ENCODE measurements at regions not wholly inside any gene's neighbourhood (a gene's known extent, or its start where the extent isn't known, plus 50 kb on each side); places are given as distances from the start of the nearest gene placed in this dataset.
"Not testable (repeated sequence)": the region's sequence is repeated elsewhere in the genome, so short reads cannot be mapped to it uniquely, and the experiment has no call there.

DNA sequence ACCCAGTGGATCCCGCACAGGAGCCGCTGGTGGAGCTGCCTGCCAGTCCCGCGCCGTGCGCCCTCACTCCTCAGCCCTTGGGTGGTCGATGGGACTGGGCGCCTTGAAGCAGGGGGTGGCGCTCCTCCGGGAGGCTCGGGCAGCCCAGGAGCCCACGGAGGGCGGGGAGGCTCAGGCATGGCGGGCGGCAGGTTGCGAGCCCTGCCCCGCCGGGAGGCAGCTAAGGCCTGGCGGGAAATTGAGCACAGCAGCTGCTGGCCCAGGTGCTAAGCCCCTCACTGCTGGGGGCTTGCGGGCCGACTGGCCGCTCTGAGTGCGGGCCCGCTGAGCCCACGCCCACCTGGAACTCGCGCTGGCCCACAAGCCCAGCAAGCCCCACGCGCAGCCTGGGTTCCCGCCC, 127.1 kb upstream of the TMEM164 start:
- Histone ChIP-seq H3K36me3 (replicated peaks) (no peaks in the 10 kb centered on the region), H3K4me3 (no peak overlapping the region), H3K9me3 (no peaks in the 10 kb centered on the region), H3K4me1 (no peaks in the 10 kb centered on the region), H3K27me3 (ENCODE audit: low read depth) (peaks cover 6% of the 10 kb centered on the region)
- DNase-seq (ENCODE audit: low spot score in 2 of 2): no peak
- in situ Hi-C loops (cut with MboI; ENCODE audit: low sequenced_read_pairs): loop anchor here (25.0 kb wide), 1 partner anchor 389 kb away; the partner anchor contains the start of gene GUCY2F

DNA sequence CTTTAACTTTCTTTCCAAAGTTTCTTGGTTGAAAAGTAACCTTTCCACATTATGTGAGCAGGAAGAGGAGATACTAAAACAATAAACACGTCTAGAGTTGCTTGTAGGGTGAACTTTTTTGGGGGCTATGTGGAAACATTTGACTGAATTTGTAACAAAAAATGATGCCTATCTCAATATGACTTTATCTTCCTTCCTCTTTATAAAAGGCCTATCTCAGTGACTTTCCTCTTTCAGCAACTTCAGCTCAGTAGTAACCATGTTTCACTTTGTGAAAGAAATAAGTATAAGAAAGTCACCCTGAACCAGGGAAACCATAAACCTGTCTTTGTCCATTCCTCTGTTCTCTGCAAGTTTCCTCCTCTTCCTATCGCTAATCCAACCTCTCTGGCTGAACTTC, 124.7 kb upstream of the TMEM164 start:
- in situ Hi-C loops (cut with MboI; ENCODE audit: low sequenced_read_pairs): loop anchor here (25.0 kb wide), 1 partner anchor 391 kb away; the partner anchor contains the start of gene GUCY2F

DNA sequence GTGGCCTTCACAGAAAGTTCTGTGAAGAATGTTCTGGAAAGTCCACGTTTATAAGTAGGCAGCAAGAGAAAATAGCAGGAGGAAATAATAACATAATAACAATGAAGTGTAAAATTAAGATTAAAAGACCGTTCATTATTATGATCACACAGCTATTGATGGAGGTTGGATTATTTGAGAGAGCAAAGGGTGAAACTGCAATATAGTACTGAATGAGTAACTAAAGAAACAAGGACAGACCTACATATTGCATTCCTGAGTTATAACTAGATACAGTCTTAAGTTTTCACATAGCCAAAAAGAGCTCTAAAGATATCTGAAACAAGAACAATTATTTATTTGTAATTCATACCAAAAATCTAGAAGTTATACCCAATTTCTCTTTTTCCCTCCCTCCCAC, 122.9 kb upstream of the TMEM164 start:
- DNase-seq (ENCODE audit: low spot score in 2 of 2): no peak
- Histone ChIP-seq H3K9me3 (no peaks in the 10 kb centered on the region), H3K36me3 (replicated peaks) (no peaks in the 10 kb centered on the region), H3K4me1 (no peaks in the 10 kb centered on the region), H3K27me3 (ENCODE audit: low read depth) (peaks cover 3% of the 10 kb centered on the region; the same call in 1 of the 2 replicates), H3K4me3 (no peak overlapping the region)
- in situ Hi-C loops (cut with MboI; ENCODE audit: low sequenced_read_pairs): loop anchor here (25.0 kb wide), 1 partner anchor 393 kb away; the partner anchor contains the start of gene GUCY2F

More for the DNA sequence above, 124.7 kb upstream of the TMEM164 start:
- no peak for DNase-seq (ENCODE audit: low spot score in 2 of 2)
- Histone ChIP-seq H3K4me1 (no peaks in the 10 kb centered on the region), H3K4me3 (no peak overlapping the region), H3K36me3 (replicated peaks) (no peaks in the 10 kb centered on the region), H3K27me3 (ENCODE audit: low read depth) (peaks cover 3% of the 10 kb centered on the region; the same call in 1 of the 2 replicates), H3K9me3 (no peaks in the 10 kb centered on the region)

DNA sequence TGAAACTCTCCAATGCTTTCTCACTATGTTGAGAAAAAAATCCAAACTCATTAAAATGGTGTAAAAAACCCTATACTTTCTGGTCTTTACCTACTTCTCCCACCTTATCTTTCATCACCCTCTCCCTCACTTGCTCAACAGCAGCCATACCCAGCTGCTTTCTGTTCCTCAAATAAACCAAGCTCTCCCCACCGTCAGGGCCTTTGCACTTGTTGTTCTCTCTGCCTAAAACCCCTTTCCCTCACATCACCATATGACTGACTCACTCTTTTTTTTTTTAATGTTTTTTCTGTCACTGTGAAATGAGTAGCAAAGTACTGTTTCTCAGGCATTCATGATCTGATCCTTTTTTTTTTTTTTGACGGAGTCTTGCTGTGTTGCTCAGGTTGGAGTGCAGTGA, 122.3 kb upstream of the TMEM164 start:
- in situ Hi-C loops (cut with MboI; ENCODE audit: low sequenced_read_pairs): loop anchor here (25.0 kb wide), 1 partner anchor 393 kb away; the partner anchor contains the start of gene GUCY2F

DNA sequence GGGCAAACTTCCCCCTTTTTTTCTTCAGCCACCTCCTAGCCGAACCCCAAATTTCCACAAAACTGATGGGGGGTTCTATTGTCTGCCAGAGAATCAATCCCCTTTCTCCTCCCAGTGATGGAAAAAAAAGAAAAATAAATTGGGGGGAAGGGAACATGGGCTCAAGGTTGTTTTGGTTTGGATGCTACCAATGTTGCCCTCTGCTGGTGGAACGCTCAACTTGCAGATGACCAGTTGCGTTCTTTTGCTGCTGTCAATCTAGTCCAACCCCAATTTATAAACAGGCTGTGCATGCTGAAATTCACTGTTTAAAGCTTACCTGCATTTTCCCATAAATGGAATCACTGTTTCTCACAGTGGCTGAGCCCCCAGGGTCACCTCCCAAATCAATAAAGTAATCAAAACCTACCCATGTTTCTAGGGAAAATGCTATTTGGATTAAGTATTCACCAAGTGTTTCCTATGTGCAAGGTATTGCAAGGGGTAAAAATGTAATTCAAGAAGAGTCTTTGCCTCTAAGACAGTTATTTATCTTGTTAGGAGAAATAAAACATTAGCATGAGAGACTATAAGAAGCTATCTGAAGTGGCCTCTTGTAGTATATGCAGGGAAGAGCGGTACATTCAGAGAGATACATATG, 116.7 kb upstream of the TMEM164 start:
- H3K4me3 ChIP-seq: no peak overlapping the region
- H3K36me3 ChIP-seq (replicated peaks): no peaks in the 10 kb centered on the region
- peaks cover 6% of the 10 kb centered on the region; the same call in 1 of the 2 replicates for H3K4me1 ChIP-seq
- in situ Hi-C loops (cut with MboI; ENCODE audit: low sequenced_read_pairs): loop anchor here (25.0 kb wide), 1 partner anchor 399 kb away; the partner anchor contains the start of gene GUCY2F
- H3K9me3 ChIP-seq: no peaks in the 10 kb centered on the region
- peak; percentile 70 to 71 for DNase-seq (ENCODE audit: low spot score in 2 of 2)
- 0 out of 2 replicates have a peak, but pooled peaks cover 3% of the 10 kb centered on the region for H3K27me3 ChIP-seq (ENCODE audit: low read depth)

More for the DNA sequence above, 122.3 kb upstream of the TMEM164 start:
- Histone ChIP-seq H3K27me3 (ENCODE audit: low read depth) (peaks cover 3% of the 10 kb centered on the region; the same call in 1 of the 2 replicates), H3K36me3 (replicated peaks) (no peaks in the 10 kb centered on the region), H3K9me3 (no peaks in the 10 kb centered on the region), H3K4me3 (no peak overlapping the region), H3K4me1 (no peaks in the 10 kb centered on the region)
- no peak for DNase-seq (ENCODE audit: low spot score in 2 of 2)

DNA sequence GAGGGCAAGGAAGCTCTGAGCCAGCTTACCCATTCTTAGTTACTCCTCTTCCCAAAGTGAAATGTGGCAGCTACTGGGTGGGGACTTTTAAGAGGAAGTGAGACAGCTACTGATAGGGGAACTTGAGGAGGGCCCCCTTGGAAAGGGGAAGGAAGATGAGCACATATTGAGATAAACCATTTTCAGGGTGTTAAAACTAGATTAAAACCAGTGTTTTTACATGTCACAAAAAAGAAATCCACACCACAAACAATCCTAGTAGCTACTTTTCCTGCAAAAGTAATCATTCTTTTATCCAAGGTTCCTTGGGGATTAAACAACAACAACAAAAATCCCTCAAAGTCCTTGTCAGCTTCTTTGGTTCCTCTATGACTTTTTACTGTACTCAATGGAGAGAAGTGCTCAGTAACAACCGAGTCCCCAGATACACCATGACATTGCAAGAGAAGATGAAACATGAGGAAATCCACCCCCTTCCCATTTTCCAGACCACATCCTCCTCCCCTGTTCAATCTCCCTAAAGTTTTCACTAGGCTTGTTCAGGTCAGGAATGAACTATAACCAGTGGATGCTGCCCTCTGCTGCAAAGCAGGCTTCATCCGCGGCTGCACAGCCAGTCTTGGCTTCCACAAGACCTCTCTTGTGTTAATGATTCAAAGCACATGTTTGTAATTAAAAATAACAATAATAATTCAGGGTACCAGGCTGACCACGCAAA, 113.5 kb upstream of the TMEM164 start:
- Histone ChIP-seq H3K27me3 (ENCODE audit: low read depth) (peaks cover 11% of the 10 kb centered on the region; the same call in 1 of the 2 replicates), H3K36me3 (replicated peaks) (no peaks in the 10 kb centered on the region), H3K4me3 (no peak overlapping the region), H3K9me3 (no peaks in the 10 kb centered on the region), H3K4me1 (peaks cover 6% of the 10 kb centered on the region; the same call in 1 of the 2 replicates)
- in situ Hi-C loops (cut with MboI; ENCODE audit: low sequenced_read_pairs): loop anchor here (25.0 kb wide), 1 partner anchor 402 kb away; the partner anchor contains the start of gene GUCY2F
- DNase-seq (ENCODE audit: low spot score in 2 of 2): peak; percentile 11 to 23

DNA sequence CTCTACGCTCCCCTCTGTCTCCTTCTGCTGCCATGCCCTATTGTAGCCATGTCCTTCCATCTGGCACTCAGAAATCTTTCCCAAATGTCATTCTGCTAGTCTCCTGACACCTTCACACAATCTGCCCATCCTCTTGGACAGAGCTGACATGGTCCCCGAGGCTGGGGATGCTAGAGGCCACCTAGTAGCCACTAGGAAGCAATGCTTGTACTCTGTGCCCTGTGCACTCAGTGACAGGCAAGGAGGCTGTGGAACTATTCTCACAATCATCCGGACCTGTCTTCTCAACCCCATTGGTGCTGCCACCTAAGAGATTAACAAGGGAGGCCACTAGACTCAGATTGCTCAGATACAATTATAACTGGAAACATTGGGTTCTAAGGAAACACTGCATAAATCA, 112.6 kb upstream of the TMEM164 start:
- no peak for DNase-seq (ENCODE audit: low spot score in 2 of 2)
- Histone ChIP-seq H3K9me3 (no peaks in the 10 kb centered on the region), H3K36me3 (replicated peaks) (no peaks in the 10 kb centered on the region), H3K4me3 (no peak overlapping the region), H3K27me3 (ENCODE audit: low read depth) (peaks cover 13% of the 10 kb centered on the region; the same call in 1 of the 2 replicates), H3K4me1 (peaks cover 6% of the 10 kb centered on the region; the same call in 1 of the 2 replicates)
- in situ Hi-C loops (cut with MboI; ENCODE audit: low sequenced_read_pairs): loop anchor here (25.0 kb wide), 1 partner anchor 403 kb away; the partner anchor contains the start of gene GUCY2F

DNA sequence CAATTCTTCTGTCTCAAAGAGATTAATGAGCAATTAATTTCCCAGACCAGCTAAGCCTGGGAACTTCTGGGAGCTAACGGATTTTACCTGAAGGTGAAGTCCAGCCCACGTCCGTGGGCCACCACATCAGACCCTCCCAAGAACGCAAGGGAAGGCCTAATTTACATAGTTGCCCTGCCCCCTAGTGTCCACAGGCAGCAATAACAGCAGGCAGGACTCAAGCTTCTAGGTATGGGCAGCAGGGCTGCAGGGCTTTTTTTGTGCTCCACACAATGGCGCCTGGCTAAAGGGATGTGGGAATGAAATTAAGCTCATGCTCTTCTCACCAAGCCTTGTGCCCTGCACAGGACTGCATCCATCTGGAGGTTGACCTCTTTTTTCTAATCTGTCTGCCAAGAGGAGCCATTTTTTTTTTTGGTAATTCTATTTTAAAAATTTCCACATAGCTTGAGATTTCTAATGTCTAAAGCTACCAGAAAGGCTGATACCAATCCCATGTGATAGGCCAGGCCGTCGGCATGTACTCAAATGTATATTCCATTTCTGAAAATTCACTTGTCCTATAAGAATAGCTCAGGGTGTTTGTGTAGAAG, 111.9 kb upstream of the TMEM164 start:
- H3K9me3 ChIP-seq: no peaks in the 10 kb centered on the region
- peaks cover 13% of the 10 kb centered on the region; the same call in 1 of the 2 replicates for H3K27me3 ChIP-seq (ENCODE audit: low read depth)
- peaks cover 6% of the 10 kb centered on the region; the same call in 1 of the 2 replicates for H3K4me1 ChIP-seq
- in situ Hi-C loops (cut with MboI; ENCODE audit: low sequenced_read_pairs): loop anchor here (25.0 kb wide), 1 partner anchor 404 kb away; the partner anchor contains the start of gene GUCY2F
- no peak overlapping the region for H3K4me3 ChIP-seq
- DNase-seq (ENCODE audit: low spot score in 2 of 2): peak; percentile 68 to 84
- H3K36me3 ChIP-seq (replicated peaks): no peaks in the 10 kb centered on the region

DNA sequence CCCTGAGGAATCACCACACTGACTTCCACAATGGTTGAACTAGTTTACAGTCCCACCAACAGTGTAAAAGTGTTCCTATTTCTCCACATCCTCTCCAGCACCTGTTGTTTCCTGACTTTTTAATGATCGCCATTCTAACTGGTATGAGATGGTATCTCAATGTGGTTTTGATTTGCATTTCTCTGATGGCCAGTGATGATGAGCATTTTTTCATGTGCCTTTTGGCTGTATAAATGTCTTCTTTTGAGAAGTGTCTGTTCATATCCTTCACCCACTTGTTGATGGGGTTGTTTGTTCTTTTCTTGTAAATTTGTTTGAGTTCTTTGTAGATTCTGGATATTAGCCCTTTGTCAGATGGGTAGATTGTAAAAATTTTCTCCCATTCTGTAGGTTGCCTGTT, 106.9 kb upstream of the TMEM164 start:
- DNase-seq (ENCODE audit: low spot score in 2 of 2); H3K4me3 ChIP-seq; H3K4me1 ChIP-seq; H3K27me3 ChIP-seq (ENCODE audit: low read depth); H3K36me3 ChIP-seq (replicated peaks); H3K9me3 ChIP-seq: not testable (repeated sequence)
- in situ Hi-C loops (cut with MboI; ENCODE audit: low sequenced_read_pairs): loop anchor here (25.0 kb wide), 1 partner anchor 409 kb away; the partner anchor contains the start of gene GUCY2F

DNA sequence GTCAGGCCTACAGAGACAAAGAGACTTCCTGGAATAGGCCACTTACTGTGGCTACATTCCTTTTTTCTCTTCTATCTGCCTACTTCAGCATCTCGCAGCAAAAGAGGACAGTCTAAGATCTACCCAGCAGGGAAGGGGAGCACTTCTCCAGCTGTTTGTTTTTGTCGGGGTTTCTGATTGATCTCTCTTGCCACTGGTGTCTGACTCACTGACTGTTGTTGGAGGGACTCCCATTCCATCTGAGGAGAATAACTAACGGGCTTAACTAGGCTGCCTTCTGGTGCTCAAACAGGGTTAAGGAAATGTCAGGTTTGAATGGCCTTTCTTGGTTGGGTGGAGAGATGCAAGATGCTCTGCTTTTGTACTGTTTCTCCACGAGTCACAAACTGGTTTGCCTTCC, 100.2 kb upstream of the TMEM164 start:
- no peak for DNase-seq (ENCODE audit: low spot score in 2 of 2)
- peaks cover 23% of the 10 kb centered on the region for H3K27me3 ChIP-seq (ENCODE audit: low read depth)
- in situ Hi-C loops (cut with MboI; ENCODE audit: low sequenced_read_pairs): loop anchor here (10.0 to 25.0 kb wide), 2 partner anchors 242 to 510 kb away; no protein-coding TSS in a partner anchor

DNA sequence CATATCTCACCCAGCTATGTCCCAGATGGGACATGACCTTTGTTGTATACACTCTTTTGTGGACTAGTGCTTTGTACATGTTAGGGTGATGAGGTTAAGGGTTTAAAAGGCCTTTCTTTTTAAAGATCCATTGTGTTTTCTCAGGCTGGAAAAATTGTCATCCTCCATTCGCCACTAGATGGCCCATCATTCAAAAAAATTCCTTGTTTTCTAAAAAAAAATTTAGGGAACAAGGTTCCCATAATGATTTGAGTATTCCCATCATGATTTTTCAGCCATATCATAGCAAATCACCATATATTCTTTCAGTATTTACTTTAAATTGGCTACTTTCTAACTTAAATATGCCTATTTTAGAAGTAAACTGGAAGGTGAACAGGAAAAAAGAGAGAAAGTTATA, 91.9 kb upstream of the TMEM164 start:
- in situ Hi-C loops (cut with MboI; ENCODE audit: low sequenced_read_pairs): loop anchor here (25.0 kb wide), 1 partner anchor 501 kb away; no protein-coding TSS in a partner anchor
- no peaks in the 10 kb centered on the region for H3K36me3 ChIP-seq (replicated peaks)
- no peak overlapping the region for H3K4me3 ChIP-seq
- DNase-seq (ENCODE audit: low spot score in 2 of 2): peak in 1 of 2 experiments; percentile 32
- H3K9me3 ChIP-seq: no peaks in the 10 kb centered on the region
- no peaks in the 10 kb centered on the region for H3K4me1 ChIP-seq
- H3K27me3 ChIP-seq (ENCODE audit: low read depth): peaks cover 4% of the 10 kb centered on the region

More for the DNA sequence above, 100.2 kb upstream of the TMEM164 start:
- no peaks in the 10 kb centered on the region for H3K9me3 ChIP-seq
- no peak overlapping the region for H3K4me3 ChIP-seq
- H3K4me1 ChIP-seq: no peaks in the 10 kb centered on the region
- H3K36me3 ChIP-seq (replicated peaks): no peaks in the 10 kb centered on the region

DNA sequence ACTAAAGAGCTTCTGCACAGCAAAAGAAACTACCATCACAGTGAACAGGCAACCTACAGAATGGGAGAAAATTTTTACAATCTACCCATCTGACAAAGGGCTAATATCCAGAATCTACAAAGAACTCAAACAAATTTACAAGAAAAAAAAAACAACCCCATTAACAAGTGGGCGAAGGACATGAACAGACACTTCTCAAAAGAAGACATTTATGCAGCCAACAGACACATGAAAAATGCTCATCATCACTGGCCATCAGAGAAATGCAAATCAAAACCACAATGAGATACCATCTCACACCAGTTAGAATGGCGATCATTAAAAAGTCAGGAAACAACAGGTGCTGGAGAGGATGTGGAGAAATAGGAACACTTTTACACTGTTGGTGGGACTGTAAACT, 89.9 kb upstream of the TMEM164 start:
- H3K4me3 ChIP-seq; H3K4me1 ChIP-seq; H3K27me3 ChIP-seq (ENCODE audit: low read depth); H3K9me3 ChIP-seq; DNase-seq (ENCODE audit: low spot score in 2 of 2); H3K36me3 ChIP-seq (replicated peaks): not testable (repeated sequence)
- in situ Hi-C loops (cut with MboI; ENCODE audit: low sequenced_read_pairs): loop anchor here (25.0 kb wide), 1 partner anchor 499 kb away; no protein-coding TSS in a partner anchor
